Nephron (organoid): ENCODE measurements at regions not wholly inside any gene's neighbourhood (a gene's known extent, or its start where the extent isn't known, plus 50 kb on each side); places are given as distances from the start of the nearest gene placed in this dataset.

Experiments used
- H3K27ac Mint-ChIP-seq, 3 experiments: 2 replicates each; pipeline ENCODE4 v1.8.0; 2020; ENCODE audit warnings: mixed read lengths in 3 of 3, mild to moderate bottlenecking in 2 of 3, moderate library complexity in 1 of 3
- H3K27me3 Mint-ChIP-seq: 2 replicates; pipeline ENCODE4 v1.8.0; 2021; ENCODE audit warnings: low read depth, mild to moderate bottlenecking, moderate library complexity, mixed read lengths
- H3K36me3 Mint-ChIP-seq: 2 replicates; pipeline ENCODE4 v1.8.0; 2020; ENCODE audit warnings: low read depth, mixed read lengths
- H3K4me1 Mint-ChIP-seq: 2 replicates; pipeline ENCODE4 v1.8.0; 2020; ENCODE audit warnings: mixed read lengths
- H3K4me3 Mint-ChIP-seq, 3 experiments: 2 replicates each; pipeline ENCODE4 v1.8.0; 2020; ENCODE audit warnings: mild to moderate bottlenecking in 3 of 3, mixed read lengths in 3 of 3, moderate library complexity in 2 of 3
- H3K9me3 Mint-ChIP-seq: 2 replicates; pipeline ENCODE4 v1.8.0; 2020; ENCODE audit warnings: mixed read lengths
- TF ChIP-seq, protein P1 (sequence below), 3 experiments: fragments of 200-600 bp; sonication (generic); IDR thresholded peaks; one replicate each; pipeline ENCODE4 v1.5.0; 2021; ENCODE audit warnings: antibody characterized with exemption in 3 of 3; ENCODE audit not compliant: unreplicated experiment in 3 of 3

DNA sequence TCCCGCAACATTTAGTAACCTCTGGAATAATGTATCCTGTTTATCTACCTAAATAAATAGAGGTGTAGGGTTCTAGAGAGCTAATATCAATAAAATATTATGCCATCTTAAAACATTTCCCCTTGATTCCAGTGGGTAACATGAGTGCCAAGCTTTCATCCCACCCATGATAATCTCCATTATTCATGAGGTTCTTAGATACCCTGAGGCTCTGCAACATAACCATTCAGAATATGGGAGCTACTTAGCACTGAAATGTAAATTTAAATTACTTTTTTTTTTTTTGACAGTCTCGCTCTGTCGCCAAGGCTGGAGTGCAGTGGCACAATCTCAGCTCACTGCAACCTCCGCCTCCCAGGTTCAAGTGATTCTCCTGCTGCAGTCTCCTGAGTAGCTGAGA, 832.7 kb downstream of the BRINP3 start:
- Mint-ChIP-seq H3K9me3 (no peaks in the 10 kb centered on the region), H3K36me3 (no peaks in the 10 kb centered on the region), H3K4me1 (no peaks in the 10 kb centered on the region), H3K27ac (no peak overlapping the region), H3K4me3 (no peak overlapping the region), H3K27me3 (no peaks in the 10 kb centered on the region)
- TF ChIP-seq, protein P1, sequence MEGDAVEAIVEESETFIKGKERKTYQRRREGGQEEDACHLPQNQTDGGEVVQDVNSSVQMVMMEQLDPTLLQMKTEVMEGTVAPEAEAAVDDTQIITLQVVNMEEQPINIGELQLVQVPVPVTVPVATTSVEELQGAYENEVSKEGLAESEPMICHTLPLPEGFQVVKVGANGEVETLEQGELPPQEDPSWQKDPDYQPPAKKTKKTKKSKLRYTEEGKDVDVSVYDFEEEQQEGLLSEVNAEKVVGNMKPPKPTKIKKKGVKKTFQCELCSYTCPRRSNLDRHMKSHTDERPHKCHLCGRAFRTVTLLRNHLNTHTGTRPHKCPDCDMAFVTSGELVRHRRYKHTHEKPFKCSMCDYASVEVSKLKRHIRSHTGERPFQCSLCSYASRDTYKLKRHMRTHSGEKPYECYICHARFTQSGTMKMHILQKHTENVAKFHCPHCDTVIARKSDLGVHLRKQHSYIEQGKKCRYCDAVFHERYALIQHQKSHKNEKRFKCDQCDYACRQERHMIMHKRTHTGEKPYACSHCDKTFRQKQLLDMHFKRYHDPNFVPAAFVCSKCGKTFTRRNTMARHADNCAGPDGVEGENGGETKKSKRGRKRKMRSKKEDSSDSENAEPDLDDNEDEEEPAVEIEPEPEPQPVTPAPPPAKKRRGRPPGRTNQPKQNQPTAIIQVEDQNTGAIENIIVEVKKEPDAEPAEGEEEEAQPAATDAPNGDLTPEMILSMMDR (IDR thresholded peaks at IDR 0.05; ENCODE audit: unreplicated experiment in 3 of 3): no peak

DNA sequence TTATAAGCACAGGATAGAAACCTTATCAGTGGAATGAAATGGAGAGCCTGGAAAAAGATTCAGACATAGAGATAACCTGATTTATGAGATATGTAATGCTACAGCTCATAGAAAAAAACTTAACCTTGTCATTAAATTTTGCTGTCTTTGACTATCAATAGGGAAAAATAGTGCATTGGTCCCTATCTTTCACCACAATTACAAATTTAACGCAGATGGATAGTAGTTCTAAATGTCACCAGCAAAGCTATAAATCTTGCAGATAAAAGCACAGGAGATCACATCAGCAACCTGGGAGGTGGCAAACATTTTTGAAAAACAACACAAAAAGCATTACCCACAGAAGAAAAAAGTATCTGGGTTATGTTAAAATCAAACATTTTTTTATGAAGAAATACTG, 831.6 kb downstream of the BRINP3 start:
- TF ChIP-seq, protein P1 (IDR thresholded peaks at IDR 0.05; ENCODE audit: unreplicated experiment in 3 of 3): no peak
- no peak overlapping the region for H3K27ac Mint-ChIP-seq
- no peaks in the 10 kb centered on the region for H3K36me3 Mint-ChIP-seq
- no peaks in the 10 kb centered on the region for H3K27me3 Mint-ChIP-seq
- H3K9me3 Mint-ChIP-seq: no peaks in the 10 kb centered on the region
- H3K4me1 Mint-ChIP-seq: no peaks in the 10 kb centered on the region
- H3K4me3 Mint-ChIP-seq: no peak overlapping the region

DNA sequence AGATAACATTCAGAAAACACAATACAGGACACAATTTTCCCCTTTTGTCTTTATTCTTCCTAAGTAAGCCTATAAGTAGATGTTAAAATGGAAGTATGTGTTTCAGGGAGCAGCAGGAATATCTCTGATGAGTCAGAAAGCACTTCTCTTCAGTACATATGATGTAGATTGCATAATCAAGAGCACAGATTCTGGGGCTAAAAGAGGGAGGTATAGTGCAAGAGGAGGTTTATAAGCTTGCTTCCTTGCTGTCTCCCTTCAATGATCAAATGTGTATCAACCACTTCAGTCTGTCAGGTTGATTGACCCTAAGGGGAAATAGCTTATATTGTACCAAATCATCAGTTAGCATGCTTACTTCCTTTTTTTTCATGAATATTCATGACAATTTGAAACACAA, 822.8 kb downstream of the BRINP3 start:
- Mint-ChIP-seq H3K27me3 (no peaks in the 10 kb centered on the region), H3K36me3 (no peaks in the 10 kb centered on the region), H3K4me1 (no peaks in the 10 kb centered on the region)

DNA sequence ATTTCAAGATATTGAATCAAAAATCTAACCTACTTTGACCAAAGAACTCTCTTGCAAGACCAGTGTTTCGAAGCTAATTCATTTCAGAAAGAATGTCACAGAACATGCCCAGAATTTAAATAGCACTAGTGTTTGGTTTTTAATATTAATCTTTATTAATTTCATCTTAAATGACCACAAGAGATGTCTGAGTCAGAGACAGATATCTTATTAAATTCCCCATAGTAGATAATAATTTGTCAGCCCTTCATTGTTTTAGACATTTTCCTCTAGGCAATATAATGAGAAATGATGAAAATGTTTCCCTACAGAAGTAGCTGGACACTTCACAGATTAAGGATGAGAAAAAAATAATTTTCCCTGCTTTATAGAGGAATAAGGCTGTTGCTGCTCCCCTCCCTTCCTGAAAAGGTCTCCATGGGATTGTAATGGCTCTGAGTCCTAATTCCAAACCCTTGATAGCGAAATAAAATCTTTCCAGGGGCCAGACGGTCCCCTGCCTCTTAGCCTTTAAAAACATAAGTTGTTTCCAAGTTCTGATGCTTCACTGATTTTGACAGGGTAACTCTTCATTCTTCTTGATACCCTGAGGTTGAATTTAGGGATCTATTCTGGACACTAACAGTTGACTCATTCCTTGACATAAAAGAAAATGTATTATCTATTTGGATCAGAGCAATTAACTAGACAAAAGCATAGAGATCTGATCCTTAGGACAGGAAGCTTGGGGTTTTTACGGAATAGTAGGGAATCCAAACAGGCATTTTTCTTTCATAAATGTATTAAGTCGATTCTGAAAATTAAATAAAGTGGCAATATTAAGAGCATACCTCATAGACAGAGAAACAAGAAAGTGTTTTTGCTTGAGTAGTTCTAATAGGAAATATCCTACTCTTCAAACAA, 820.8 kb downstream of the BRINP3 start:
- TF ChIP-seq, protein P1 (IDR thresholded peaks at IDR 0.05; ENCODE audit: unreplicated experiment in 3 of 3): no peak
- H3K27me3 Mint-ChIP-seq: no peaks in the 10 kb centered on the region
- H3K4me1 Mint-ChIP-seq: no peaks in the 10 kb centered on the region
- no peaks in the 10 kb centered on the region for H3K36me3 Mint-ChIP-seq
- H3K4me3 Mint-ChIP-seq: no peak overlapping the region
- no peaks in the 10 kb centered on the region for H3K9me3 Mint-ChIP-seq
- H3K27ac Mint-ChIP-seq: no peak overlapping the region

More for the DNA sequence above, 822.8 kb downstream of the BRINP3 start:
- Mint-ChIP-seq H3K27ac (no peak overlapping the region), H3K4me3 (no peak overlapping the region), H3K9me3 (no peaks in the 10 kb centered on the region)
- TF ChIP-seq, protein P1 (IDR thresholded peaks at IDR 0.05; ENCODE audit: unreplicated experiment in 3 of 3): no peak

DNA sequence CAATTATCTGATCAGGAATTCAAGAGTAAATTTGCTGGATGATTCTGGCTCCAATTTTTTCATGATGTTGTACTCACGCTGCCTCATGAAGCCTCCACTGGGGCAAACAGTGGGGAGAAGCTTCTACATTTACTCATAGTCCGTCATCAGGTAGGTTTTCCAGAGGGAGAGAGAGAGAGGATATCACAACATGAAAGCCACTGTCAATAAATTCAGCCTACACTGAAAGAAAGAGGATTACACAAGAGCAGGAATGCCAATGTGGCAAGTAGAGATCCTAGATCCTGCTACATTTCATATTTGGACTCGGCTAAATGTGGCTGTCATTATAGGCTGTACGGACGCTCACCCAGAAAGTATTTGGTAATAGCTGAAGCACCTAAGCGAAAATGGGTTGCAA, 819.9 kb downstream of the BRINP3 start:
- H3K36me3 Mint-ChIP-seq: no peaks in the 10 kb centered on the region
- no peaks in the 10 kb centered on the region for H3K9me3 Mint-ChIP-seq
- no peaks in the 10 kb centered on the region for H3K27me3 Mint-ChIP-seq
- H3K4me3 Mint-ChIP-seq: no peak overlapping the region
- H3K27ac Mint-ChIP-seq: no peak overlapping the region
- TF ChIP-seq, protein P1 (IDR thresholded peaks at IDR 0.05; ENCODE audit: unreplicated experiment in 3 of 3): no peak
- no peaks in the 10 kb centered on the region for H3K4me1 Mint-ChIP-seq

DNA sequence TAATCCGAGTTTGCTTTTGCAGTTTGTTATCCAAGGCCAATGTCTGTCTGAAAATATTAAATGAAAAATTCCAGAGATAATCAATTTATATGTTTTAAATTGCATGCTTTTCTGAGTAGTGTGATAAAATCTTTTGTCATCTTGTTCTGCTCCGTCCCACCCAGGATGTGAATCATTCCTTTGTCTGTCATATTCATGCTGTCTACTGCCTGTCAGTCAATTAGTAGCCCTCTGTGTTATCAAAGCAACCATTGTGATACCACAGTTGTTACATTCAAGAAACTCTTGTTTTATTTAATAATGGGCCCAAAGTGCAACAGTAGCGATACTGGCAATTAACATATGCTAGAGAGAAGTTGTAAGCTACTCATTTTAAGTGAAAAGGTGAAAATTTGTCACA, 819.3 kb downstream of the BRINP3 start:
- no peaks in the 10 kb centered on the region for H3K27me3 Mint-ChIP-seq
- no peaks in the 10 kb centered on the region for H3K9me3 Mint-ChIP-seq
- no peaks in the 10 kb centered on the region for H3K36me3 Mint-ChIP-seq
- TF ChIP-seq, protein P1 (IDR thresholded peaks at IDR 0.05; ENCODE audit: unreplicated experiment in 3 of 3): no peak
- H3K27ac Mint-ChIP-seq: no peak overlapping the region
- no peak overlapping the region for H3K4me3 Mint-ChIP-seq
- H3K4me1 Mint-ChIP-seq: no peaks in the 10 kb centered on the region
